GM19452 (cell line): ENCODE measurements at regions not wholly inside any gene's neighbourhood (a gene's known extent, or its start where the extent isn't known, plus 50 kb on each side); places are given as distances from the start of the nearest gene placed in this dataset.
A peak's percentile ranks its signal among the peaks of the same experiment; 100 is the strongest.

ENCODE experiments used
- ATAC-seq: cut with Tn5 transposase; IDR thresholded peaks from one replicate; pipeline ENCODE4 v1.9.1; 2021; ENCODE audit not compliant: unreplicated experiment

DNA sequence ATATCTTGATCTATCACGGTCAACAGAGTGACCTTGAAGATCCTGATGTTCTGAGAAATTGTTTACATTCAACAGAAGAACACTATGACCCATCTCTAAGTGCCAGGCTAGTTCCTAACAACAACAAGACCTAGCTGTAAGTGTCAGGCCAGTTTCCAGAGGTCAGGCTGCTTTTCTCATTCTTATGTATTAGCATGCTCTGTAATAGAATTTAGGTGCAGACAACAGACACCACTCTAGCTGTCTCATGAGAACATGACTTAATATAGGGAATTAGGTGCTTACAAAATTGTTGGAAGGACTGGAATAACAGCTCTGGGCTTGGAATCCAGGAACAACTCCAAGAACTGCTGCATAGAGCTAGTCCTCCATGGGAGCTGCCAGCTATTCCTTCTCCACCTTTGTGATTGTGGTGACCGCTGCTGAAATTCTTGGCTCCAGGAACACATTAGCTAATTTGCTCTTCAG, 138.7 kb downstream of the SNX18 start:
- no peak for ATAC-seq

DNA sequence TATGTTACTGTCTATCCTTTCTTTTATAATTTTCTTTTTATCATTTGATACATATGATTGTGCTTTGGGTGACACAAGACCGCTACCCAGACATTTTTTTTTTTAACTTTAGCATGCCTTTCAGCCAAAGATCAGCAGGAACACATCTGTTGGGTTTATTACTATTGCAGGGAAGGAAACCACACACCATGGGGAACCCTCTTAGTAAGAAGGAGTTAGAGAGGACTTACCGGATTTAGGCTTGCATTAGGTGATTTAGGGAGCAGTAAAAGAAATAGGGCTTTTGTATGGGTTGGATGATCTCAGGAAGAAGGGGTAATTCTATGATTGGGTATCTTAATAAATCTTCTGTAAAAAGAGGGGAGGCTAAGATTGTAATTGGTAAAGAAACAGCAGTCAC, 138.2 kb downstream of the SNX18 start:
- ATAC-seq = no peak

DNA sequence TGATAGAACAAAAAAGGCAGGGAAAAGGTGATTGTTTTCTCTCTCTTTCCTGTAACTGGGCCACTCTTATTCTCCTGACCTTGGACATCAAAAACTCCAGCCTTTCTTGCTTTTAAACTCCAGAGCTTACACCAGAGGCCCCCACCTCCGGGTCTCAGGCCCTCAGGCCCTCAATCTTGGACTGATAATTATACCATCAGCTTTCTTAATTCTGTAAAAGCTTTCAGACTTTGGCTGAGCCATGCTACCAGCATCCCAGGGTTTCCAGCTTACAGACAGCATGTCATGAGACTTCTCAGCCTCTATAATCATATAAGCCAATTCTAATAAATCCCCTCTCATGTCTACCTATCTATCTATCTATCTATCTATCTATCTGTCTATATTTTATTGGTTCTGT, 137.7 kb downstream of the SNX18 start:
- ATAC-seq = no peak

DNA sequence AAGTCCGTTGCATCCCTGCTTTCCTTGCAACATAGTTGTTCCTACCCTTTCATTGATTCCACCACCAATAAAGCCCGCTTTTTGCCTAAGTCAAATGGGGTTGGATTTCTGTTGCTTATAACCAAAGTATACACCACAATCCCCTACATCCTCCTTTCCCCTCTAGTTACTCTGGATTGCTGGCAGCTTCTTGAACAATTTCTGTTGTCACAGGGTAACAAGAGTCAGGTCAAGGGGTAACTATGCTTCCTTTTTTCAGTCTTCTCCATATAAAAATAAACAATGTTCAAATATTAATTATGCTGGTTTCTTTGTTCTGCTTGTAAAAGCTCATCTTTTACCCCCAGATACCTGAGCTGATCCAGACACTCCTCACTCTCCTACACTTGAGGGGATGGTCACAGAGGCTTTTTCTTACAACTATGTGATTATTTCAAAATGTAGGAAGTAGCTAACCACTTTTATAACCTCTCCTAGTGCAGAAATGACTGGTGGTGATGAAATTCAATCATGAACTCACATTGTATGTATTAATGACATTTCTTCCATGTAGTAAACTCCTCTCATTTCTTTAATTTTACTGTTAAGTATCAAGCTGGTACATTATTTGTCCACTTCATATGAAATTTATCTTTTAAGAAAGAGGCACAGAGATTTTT, 136.5 kb downstream of the SNX18 start:
- no peak for ATAC-seq

DNA sequence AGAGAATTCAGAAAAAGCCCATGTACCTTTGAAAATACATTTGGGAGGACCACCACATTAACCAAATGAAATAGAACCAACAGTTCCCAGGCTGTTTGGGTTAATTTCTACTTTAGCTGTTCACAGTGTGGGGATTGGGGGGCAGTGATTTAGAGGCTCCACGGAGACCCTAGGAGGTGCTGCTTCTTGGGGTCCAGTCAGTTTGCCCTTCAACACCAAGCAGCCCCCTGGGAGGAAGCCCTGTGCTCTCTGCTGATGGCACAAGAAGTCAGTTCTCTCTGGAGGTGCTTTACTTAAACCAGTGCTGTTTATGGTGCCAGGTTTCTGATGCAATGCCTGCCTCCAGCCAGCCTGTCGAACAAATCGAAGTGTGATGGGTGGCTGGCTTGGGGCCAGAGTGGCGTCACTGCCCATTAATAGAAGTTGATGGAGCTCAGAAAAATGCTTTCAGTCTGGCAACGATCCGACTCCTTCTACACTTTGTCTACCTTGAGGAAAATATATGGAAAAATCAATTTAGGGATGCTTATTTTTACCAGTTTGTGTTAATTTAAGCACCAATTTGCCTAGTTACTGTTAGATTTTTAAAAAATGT, 134.0 kb downstream of the SNX18 start:
- no peak for ATAC-seq

DNA sequence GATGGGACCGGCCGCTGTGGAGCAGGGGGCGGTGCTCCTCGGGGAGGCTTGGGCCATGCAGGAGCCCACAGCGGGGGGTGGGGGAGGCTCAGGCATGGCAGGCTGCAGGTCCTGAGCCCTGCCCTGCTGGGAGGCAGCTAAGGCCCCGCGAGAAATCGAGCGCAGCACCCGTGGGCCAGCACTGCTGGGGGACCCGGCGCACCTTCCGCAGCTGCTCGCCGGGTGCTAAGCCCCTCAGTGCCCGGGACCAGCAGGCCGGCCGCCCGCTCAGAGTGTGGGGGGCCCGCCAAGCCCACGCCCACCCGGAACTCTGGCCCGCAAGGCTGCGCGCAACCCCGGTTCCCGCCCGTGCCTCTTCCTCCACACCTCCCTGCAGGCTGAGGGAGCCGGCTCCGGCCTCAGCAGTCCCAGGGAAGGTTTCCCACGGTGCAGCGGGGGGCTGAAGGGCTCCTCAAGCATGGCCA, 131.5 kb downstream of the SNX18 start:
- ATAC-seq = no peak

DNA sequence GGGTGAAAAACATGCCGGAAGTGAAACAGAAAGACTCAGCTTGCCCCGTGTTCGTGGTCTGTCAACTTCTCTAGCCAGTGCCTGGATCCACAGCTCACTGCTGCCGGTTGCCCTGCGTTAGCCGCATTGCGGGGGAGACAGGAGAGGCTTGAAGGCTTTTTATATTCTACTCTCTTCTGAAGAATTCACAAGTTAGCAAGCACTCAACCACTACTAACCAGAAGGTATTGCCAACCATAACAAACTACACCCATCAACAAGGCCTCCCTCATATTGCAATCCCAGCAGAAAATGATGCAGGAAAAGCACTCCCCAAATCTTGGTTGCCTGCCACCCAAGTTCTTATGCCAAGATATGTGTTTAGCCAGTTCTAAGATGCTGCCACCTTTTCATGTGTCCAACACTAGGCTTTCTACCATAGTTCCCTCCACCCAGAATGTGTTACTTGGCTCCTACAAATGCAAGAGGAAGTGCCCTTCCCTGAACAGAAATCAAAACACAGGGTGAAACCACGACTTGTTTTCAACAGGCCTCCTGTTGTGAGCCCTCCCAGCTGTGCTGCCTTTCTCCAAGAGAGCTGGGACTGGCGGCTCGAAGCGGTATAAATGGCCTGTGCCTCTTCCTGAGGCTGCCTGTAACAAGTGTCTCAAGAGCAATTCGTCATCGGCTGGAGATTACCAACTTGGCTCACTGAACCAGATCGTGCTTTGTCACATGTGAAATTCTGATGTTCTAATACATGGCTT, 129.0 kb downstream of the SNX18 start:
- ATAC-seq = peak; percentile 93

DNA sequence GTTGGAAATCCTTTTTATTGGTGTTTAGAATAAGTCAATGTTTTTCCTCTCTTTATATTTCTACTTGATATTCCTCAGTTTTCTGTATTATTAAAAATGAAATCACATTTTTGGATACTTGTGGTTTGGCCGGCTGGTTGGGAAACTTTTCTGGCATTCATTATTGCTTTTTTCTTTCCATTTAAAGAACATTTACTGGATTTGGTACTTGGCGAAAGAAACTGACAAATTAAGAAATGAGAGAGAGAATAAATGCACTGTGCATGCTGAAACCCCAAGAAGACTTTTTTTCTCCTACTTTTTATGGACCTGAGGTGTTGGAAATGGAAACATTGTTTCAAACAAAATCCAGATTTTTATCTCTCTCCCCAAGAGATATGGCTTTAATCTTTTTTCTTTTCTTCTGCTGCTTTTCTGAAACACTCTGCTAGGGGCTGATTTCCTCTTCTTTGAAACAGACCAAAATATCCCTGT, 128.4 kb downstream of the SNX18 start:
- ATAC-seq = no peak

DNA sequence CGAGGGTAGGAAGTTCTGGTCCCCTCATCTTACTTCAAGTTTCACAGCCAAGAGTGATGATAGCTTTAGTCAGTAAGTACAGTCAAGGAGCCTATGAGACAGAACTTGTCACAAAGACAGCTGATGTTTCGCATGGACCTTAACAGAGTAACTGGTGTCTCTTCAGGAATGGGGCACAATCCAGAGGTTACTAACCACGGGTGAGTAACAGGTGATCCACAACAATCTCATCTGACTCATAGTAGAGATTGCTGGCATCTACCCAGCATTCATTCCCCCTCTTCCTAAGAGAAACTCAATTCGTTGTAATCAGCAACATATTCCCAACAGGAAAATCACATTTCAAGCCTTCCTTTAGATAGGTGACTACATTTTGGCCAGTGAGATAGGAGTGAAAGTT, 126.7 kb downstream of the SNX18 start:
- ATAC-seq = no peak

DNA sequence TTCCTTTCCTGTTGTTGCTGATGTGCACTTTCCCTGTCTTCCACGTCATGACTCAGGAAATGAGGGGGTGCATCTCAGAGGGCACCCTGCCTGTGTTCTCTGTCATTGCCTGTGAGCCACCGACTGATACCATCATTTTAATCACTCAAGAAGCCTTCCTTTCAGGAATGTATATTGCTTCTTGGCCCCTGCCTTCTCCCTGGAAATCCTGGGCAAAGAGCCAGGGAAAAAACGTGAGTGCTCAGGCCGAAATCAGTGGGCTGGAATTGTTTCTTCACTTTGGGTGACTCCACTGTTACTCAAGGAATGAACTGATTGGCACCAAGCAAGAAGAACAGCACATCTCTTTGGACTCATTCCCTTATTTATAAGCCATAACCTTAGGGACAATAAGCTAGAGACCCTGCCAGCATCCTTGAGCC, 126.1 kb downstream of the SNX18 start:
- no peak for ATAC-seq

DNA sequence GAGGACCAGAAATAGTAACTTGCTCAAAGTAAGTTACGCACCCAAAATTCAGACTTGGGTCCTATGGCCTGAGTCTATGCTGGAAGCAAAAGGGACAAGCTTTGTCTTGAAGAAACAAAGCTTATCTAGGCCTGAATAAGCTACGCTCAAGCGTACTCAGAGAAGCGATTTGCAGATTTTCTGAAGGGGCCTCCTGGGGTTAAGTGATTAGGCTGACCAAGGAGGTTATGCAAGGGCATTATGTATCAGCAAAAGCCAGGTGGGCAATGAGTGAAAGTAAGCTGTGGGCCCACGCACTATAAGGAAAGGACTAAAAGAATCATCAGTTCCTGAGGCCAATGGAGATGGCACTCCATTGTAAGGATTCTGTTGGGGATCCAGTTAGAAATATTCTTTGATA, 122.1 kb downstream of the SNX18 start:
- ATAC-seq = no peak

DNA sequence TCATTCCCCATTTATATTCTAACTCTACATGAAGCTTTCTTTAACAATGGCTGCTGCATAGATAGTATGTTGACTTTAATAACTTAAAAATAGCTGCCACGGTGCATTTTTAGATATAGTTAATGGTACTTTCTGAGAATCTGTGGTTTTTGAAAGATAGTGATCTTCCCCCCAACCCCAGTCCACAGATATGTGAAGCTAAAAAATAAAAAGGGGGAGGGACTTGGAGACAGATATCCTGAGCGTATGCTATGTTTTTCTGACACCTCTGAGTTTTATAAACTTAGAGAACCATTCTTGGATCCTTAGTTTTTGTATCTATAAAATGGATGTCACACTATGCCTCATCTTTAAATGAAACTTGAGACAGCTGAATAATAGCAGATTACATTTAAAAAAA, 120.5 kb downstream of the SNX18 start:
- ATAC-seq = no peak

DNA sequence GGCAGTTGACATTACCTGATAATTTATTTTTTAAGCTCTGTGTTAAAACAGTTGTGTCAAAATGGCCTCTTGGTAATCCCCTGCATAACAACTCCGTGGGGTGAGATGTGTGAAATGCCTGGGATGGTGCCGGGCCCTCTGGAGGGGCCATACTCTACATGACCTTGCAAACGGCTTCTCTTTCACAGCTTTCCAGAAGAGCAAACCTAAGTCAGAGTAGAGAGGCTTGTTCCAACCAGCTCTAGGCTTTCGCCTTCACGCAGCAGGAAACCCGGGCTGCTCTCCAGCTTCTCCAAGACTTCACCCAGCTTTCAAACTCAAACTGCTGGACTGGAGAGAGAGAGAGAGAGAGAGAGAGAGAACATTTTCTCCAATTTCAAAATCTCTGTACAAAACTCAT, 120.1 kb downstream of the SNX18 start:
- ATAC-seq = no peak

DNA sequence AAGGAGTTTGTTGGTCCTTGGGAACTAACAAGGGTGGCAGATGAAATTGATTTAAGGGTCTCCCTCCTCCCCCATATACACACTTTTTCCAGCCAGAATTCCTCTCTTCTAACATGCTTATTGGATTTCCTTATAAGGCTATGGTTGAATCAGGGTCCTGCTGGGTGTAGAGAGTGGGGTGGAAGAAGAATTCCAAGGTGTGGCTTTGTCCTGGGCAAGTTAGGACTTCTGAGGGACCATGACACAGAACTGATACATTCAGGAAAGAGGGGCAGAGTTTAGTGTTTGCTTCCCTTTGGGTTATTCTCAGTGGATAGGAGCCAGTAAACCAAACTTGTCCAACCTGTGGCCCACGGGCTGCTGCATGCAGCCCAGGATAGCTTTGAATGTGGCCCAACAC, 116.5 kb downstream of the SNX18 start:
- ATAC-seq = no peak

DNA sequence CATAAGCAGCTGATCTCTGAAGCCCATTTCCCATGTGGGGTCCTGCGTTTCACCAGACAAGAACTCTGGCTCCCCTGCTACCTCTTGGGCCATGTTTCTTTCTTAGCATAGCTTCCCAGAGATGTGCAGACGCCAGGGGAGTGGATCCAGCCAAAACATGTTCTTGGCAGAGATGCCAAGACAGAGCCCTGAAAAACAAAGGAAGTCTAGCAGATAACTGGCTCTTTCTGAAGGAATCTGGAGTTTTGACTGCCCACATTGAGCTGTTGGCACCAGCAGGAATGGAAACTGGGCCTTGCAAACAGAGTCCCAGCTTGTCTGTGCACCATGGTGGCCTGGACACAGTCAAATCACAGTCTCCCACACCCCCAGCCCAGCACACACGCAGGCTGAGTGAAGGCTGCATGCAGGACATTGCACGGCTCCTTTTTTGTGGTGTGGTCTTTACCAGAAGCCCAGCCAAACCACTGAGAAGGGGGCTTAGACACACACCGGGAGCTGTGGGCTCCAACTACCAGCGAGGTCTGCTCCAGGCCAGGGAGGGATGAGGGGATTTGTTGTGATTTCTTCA, 114.7 kb downstream of the SNX18 start:
- no peak for ATAC-seq

DNA sequence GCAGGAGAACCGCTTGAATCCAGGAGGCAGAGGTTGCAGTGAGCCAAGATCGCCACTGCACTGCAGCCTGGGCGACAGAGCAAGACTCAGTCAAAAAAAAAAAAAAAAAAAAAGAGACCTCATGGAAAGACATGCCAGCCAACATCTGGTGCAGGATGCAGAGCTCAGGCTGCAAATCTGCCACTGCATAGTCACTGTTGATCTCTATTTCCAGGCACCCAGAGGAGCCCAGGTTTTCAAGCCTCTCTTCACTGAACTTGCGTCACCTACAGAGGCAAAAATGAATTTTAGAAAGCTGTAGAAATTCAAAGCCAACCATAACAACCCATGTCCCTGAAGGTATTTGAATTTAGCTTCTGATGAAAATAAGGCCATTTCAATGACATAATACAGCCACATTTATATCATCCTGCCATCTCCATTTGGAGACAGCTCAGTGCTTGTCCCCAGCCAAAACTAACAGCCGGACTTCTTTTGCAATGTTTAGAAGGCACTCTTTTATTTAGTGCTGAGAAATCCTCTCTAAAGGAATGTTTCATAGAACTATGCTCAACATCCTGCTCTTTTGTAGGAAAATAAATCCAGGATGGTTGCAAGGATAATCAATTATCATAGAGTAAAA, 113.3 kb downstream of the SNX18 start:
- ATAC-seq = no peak

DNA sequence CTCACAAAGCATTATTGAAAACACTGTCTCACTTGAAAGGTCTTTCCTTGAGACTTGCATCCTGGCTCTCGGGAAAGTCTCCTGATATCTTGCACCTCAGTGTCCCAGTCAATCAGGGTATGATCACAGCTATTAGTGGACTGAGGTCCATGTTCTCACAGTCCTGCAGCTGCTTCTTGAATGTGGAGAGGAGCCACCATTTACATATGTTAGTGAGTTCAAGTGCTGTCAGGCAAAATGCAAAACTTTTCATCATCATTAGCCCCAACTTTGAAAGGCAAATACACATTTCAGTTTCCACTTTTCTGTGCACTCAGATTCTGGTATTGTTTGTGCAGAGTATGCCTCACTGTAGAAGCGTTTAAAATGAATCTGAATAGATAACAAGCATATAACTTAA, 111.6 kb downstream of the SNX18 start:
- no peak for ATAC-seq

DNA sequence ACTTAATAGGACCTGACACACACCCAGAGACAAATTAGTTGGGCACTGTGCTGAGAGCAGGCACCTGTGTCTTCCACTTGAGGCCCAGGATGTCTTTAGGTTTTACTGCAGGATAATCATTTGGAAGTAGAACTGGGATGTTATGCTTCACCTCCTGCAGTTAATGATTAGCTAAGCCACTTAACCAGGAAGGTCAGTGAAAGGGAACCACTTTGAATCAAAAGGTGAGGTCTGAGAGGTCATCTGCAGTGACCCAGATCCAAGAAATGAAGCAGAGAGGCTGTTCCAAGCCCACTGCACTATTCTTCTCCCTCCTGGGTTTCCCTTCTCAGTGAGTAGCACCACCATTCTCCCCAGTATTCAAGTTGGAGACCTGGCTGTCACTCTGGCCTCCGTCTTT, 110.5 kb downstream of the SNX18 start:
- no peak for ATAC-seq

DNA sequence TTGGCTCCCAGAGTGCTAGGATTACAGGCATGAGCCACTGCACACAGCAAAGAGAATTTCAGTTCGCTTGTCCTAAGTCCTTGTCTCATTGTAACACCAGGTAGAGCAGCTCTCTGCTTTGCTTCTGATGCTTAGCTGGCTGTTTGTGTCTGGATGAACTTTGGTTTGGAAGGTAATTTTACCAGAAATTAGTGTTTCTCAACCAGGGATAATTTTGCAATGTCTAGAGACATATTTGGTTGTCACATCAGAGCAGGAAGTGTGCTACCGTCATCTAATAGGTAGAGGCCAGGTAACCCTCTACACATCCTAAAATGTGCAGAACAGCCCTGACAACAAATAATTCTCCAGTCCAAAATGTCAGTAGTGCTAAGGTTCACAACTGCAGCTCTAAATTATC, 108.8 kb downstream of the SNX18 start:
- no peak for ATAC-seq

DNA sequence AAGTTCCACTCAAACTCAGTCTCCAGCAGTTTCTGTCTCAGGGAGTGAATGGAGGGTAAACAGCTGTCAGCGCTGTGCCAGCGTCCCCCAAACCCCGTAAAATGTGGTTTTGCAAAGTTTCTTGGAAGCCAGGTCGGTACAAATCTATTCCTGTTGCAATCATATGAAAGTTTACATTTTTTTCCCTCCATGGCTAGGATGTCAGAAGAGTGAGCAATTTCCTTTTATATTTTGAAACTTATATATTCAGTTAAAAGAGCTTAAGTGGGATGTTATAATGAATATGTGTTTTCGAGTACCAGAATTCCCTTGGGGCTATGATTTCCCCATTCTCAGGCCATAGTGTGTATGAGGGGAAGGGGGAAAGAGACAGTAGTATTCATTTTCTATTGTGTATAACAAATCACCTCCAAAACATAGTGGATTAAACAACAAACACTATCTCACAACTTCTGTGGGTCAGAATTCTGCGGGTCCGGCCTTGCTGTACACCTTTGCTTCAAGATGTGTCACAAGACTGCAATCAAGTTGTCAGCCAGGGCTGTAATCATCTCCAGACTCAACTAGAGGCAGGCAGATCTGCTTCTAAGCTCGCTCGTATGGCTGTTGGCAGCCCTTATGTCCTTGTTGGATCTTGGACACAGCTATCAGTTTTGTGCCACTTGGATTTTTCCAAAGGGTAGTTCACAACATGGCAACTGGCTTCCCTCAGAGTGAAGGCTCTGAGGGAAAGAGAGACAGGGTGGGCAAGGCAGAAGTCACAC, 107.4 kb downstream of the SNX18 start:
- no peak for ATAC-seq

DNA sequence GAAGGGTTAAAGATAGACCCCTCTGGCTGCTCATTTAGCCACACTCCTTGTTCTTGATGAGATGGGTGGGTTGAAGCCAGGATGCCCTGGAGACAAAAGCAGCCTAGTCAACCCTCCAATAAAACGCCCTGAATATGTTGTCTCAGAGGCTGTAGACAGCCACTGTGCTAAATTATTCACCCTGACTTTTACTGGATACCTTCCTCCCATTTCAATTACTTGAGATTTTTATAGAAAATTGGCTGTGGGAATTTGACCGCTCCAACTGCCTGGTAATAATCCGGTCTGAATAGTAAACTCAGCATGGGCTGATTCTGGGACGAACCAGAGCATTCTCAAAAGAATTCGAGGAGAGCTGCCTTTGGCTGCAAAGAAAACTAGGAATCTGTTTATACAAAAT, 104.2 kb downstream of the SNX18 start:
- ATAC-seq = no peak
